Aorta (tissue), 5 donors: ENCODE measurements at regions not wholly inside any gene's neighbourhood (a gene's known extent, or its start where the extent isn't known, plus 50 kb on each side); places are given as distances from the start of the nearest gene placed in this dataset.

Source experiments
- ATAC-seq: fragments of 200-7000 bp; cut with Tn5 transposase; one replicate; pipeline ENCODE4 v1.9.1; 2022; ENCODE audit warnings: moderate library complexity; ENCODE audit not compliant: low FRiP score
- DNase-seq, 2 donors: peaks; one replicate each; pipeline ENCODE4 v3.0.0-alpha.2; 2020
- H3K27ac ChIP-seq, 2 donors: one replicate each; pipeline ENCODE4 v1.5.1; 2013; ENCODE audit warnings: low read length in 2 of 2, mild to moderate bottlenecking in 2 of 2, moderate library complexity in 2 of 2, control low read depth in 1 of 2, inconsistent platforms in 1 of 2, low read depth in 1 of 2
- H3K27me3 ChIP-seq, 2 donors: one replicate each; pipeline ENCODE4 v1.6.1; 2013; ENCODE audit warnings: control low read depth in 1 of 2, low read length in 1 of 2, mild to moderate bottlenecking in 1 of 2, moderate library complexity in 1 of 2; ENCODE audit not compliant: insufficient read depth in 2 of 2, control insufficient read depth in 1 of 2
- H3K36me3 ChIP-seq, 2 donors: one replicate each; pipeline ENCODE4 v1.6.1; 2013; ENCODE audit warnings: control low read depth in 1 of 2, low read length in 1 of 2, mild to moderate bottlenecking in 1 of 2; ENCODE audit not compliant: insufficient read depth in 2 of 2, control insufficient read depth in 1 of 2
- H3K4me1 ChIP-seq, 2 donors: one replicate each; pipeline ENCODE4 v1.6.1; 2013; ENCODE audit warnings: low read length in 2 of 2, control low read depth in 1 of 2, mild to moderate bottlenecking in 1 of 2, moderate library complexity in 1 of 2; ENCODE audit not compliant: insufficient read depth in 2 of 2, control insufficient read depth in 1 of 2
- H3K4me3 ChIP-seq, 2 donors: one replicate each; pipeline ENCODE4 v1.5.1; 2013; ENCODE audit warnings: low read length in 2 of 2, control low read depth in 1 of 2, mild to moderate bottlenecking in 1 of 2
- H3K9me3 ChIP-seq: one replicate; pipeline ENCODE4 v1.6.1; 2013; ENCODE audit warnings: mild to moderate bottlenecking, low read length; ENCODE audit not compliant: control insufficient read depth
- WGBS, 2 donors: extraction: QIAGEN DNeasy Blood & Tissue Kit; methylation state at CpG; one replicate each; pipeline ENCODE4 v1.1.7; 2013; 5-methylcytosine and 5-hydroxymethylcytosine counted together
- intact Hi-C, 2 donors: fragments of 100-400 bp; cut with DNase I; formaldehyde crosslinking; loops; one replicate each; pipeline versions ENCODE4 v1.14.2 to v1.15.0; 2022
- donor health status: healthy with polysubstance abuse.
- donor health status: Bipolar disorder and iron deficiency.
- donor health status: DM: no; HTN: no; CAD: no.
- donor health status: DM: no; HTN: no; CAD: no.
- donor health status: DM: yes; HTN: yes; CAD: no.

DNA sequence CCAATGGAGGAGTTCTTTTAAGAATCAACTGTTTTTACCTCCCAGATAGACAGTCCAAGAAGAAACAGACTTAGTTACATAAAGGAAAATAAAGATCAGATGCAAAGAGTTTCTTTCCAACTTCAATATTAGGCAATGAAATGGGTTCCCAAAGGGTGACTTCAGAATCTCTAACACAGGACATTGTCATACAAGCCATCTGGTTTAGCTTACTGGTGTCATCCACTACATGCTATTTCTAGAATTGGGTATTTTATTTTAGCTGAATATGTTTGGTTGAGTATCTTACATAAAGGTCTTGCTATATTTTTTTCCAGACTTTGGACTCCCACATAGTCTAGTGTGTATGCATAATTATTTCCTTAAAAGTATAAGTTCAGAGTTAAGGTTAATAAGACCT is 162.1 kb upstream of the SLC7A11 start:
- H3K9me3 ChIP-seq, result no peaks in the 10 kb centered on the region
- H3K27me3 ChIP-seq, result no peaks in the 10 kb centered on the region
- DNase-seq (no peak), ATAC-seq (no peak)
- no peaks in the 10 kb centered on the region for H3K36me3 ChIP-seq
- no peaks in the 10 kb centered on the region for H3K4me1 ChIP-seq
- intact Hi-C loops, result no loop called here
- H3K27ac ChIP-seq, result no peak overlapping the region
- no peak overlapping the region for H3K4me3 ChIP-seq

DNA sequence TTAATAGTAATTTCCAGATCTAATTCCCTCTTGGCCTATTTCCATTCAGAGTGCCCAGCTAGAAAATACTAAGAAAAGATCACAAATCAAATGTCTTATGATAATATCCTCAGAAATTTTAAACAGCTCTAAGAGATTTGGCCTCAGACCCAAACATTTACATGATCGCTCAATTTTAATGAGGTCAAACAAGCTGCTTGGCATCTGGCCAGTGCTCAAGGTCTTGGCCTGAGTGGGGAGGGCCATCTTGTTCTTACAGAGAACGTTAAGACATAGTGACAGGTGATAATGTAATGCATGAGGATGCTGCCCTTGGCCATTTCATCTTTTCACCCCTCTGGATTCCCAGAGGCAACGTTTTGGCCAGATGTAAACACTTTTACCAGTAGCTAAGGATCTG is 159.2 kb upstream of the SLC7A11 start:
- Histone ChIP-seq H3K36me3 (no peaks in the 10 kb centered on the region), H3K27ac (no peak overlapping the region), H3K27me3 (no peaks in the 10 kb centered on the region), H3K4me1 (peaks cover 0 to 7% of the 10 kb centered on the region in 2 donors), H3K4me3 (no peak overlapping the region), H3K9me3 (no peaks in the 10 kb centered on the region)
- intact Hi-C loops, result no loop called here
- DNase-seq (peak; percentile 53 to 73), ATAC-seq (no peak)
- WGBS, 2 donors, result 1 to 7% methylated on average over 3 of the region's 3 CpGs

DNA sequence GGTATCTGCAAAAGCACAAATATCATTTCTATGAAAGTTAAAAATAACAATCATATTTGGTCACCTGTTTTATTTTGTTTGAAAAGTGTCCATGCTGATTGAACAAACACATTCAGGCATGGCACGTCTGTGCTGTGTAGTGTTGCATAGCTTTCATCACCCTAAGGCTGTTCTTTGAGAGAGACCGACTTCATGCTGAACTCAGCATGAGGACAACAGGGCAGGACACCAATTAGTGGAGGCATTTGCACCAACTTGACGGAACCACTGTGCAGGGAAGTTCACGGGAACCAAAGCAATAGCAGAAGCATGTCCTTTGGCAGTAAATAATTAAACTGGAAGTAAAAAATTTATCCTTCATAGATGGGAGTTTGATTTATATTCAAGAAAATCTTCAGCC is 158.4 kb upstream of the SLC7A11 start:
- ATAC-seq, result no peak
- 21 to 27% methylated on average over 4 of the region's 4 CpGs for WGBS, 2 donors
- DNase-seq, result no peak
- H3K4me1 ChIP-seq, result peaks cover 0 to 7% of the 10 kb centered on the region in 2 donors
- no peak overlapping the region for H3K4me3 ChIP-seq
- no peaks in the 10 kb centered on the region for H3K27me3 ChIP-seq
- no peak overlapping the region for H3K27ac ChIP-seq
- no peaks in the 10 kb centered on the region for H3K9me3 ChIP-seq
- intact Hi-C loops, result no loop called here
- H3K36me3 ChIP-seq, result no peaks in the 10 kb centered on the region

DNA sequence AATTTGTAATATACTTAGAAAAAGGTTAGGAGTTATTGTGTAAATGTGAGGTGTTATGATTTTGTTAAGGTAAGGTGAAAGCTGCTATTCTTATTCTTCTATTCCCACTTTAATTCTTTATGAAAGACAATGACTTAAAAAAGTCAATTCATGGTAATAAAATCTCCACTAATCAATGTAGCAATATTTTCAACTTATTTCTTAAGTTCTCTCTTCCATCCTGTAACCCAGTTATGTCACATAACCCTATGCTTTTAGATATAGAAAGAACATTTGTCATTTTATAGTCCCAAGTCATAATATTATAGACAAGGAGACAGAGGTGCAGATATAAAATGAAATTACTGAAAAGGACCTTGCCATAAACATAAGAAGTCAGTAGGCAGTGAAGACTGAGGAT is 157.9 kb upstream of the SLC7A11 start:
- H3K27ac ChIP-seq, result no peak overlapping the region
- intact Hi-C loops, result no loop called here

DNA sequence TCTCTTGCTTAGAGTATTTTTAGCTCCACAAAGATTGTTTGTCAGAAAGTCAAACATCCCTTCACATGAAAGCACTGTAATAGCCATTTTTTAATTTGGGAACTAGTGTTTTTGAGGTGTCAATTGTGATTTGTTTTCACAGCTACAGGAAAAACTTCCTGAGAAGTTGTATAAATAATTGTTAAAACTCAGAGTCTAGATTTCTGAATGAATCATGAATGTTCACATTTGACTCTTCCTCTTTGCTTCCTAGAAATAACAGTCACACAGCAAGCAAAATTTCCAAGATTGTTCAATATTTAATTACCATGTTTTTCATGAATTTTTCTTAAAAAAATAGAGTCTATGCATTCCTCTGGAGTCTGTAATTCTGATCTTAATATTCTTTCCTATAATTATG is 156.9 kb upstream of the SLC7A11 start:
- Histone ChIP-seq H3K27me3 (no peaks in the 10 kb centered on the region), H3K36me3 (no peaks in the 10 kb centered on the region), H3K9me3 (no peaks in the 10 kb centered on the region), H3K4me3 (no peak overlapping the region), H3K4me1 (peaks cover 0 to 7% of the 10 kb centered on the region in 2 donors), H3K27ac (no peak overlapping the region)
- ATAC-seq (no peak), DNase-seq (no peak)
- intact Hi-C loops, result no loop called here

More for the DNA sequence above, 157.9 kb upstream of the SLC7A11 start:
- Histone ChIP-seq H3K4me1 (peaks cover 0 to 7% of the 10 kb centered on the region in 2 donors), H3K4me3 (no peak overlapping the region), H3K9me3 (no peaks in the 10 kb centered on the region), H3K27me3 (no peaks in the 10 kb centered on the region), H3K36me3 (no peaks in the 10 kb centered on the region)
- no peak for DNase-seq
- ATAC-seq, result no peak

DNA sequence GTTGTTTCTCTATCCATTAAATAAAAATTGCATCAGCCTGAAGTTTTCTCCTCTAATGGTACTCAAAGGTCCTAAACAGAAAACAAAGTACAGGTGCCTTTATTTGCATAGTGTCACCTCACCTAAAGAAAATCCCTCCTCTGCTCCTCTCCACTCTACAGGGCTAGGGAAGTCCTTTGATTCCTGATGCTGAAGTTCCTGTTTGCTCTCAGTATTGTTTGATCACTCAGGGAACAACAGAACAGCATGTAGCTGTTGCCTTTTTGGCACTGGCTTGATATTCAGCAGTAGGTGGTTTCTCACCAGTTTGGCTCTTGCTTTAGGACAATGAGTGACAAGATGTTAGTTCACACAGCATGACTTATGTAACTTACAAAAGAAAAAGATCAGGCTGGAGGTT is 156.2 kb upstream of the SLC7A11 start:
- intact Hi-C loops, result no loop called here
- Histone ChIP-seq H3K9me3 (no peaks in the 10 kb centered on the region), H3K36me3 (no peaks in the 10 kb centered on the region), H3K4me3 (no peak overlapping the region), H3K27me3 (no peaks in the 10 kb centered on the region), H3K4me1 (peaks cover 0 to 7% of the 10 kb centered on the region in 2 donors), H3K27ac (no peak overlapping the region)
- ATAC-seq, result no peak
- no peak for DNase-seq

DNA sequence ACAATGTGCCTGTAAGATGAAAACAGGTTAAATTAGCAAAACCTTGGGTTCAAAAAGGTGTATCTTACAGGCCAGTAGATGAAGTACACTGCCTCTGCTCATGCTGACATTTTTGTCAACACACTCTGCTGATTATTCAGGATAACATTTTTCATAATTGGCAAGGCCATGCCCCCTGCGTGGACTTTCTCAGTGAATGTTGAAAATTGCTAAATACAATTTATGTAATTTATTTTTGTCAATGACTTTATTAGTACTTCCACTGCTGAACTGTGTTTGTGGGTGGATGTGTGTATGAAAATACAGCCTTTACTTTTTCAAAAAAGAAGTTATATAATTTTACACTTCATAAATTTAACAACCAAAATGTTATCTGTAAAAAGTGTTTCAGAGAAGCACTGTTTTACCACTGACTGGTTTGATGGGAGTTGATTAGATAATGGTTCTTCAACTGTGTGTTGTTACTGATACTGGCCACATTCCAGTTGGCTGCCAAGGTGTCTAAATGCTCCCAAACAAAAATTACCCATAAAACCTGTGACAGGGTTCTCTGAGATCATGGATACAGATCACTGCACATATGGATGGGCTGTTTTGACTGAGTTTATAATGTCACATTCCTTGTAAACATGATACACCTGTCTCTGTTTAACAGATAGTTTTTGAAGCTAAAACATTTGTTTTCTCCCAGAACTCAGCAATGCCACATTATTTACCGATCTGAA is 151.9 kb upstream of the SLC7A11 start:
- no peak for DNase-seq
- Histone ChIP-seq H3K4me3 (no peak overlapping the region), H3K9me3 (no peaks in the 10 kb centered on the region), H3K27ac (no peak overlapping the region), H3K36me3 (no peaks in the 10 kb centered on the region), H3K4me1 (peaks cover 0 to 7% of the 10 kb centered on the region in 2 donors), H3K27me3 (no peaks in the 10 kb centered on the region)
- intact Hi-C loops, result no loop called here
- ATAC-seq, result no peak
- 66 to 72% methylated on average over 2 of the region's 2 CpGs for WGBS, 2 donors

DNA sequence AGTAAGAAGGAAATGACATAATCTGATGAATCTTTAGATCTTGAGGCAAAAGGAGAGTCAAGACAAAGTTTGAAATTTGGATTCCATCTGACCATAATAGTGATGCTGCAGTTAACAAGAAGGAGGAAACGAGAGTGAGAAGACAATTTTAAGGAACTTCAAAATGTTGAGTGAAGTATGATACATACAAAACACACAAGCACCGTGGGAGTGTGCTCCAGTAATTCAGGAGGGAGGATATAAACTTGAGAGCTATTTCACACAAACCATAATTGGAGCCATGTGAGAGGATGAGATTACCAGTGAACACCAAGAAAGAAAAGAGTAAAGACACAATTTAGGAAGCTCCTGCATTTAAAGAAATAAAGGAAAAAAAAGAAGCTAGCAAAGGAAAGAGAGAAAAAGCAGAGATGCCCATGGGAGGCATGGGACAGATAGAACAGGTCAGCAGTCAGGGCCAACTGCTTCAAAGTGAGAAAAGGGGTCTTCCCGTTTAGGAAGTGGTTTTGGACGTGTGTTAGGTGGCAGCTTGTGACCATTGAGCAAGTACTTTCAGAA is 150.7 kb upstream of the SLC7A11 start:
- ATAC-seq (no peak), DNase-seq (no peak)
- Histone ChIP-seq H3K4me3 (no peak overlapping the region), H3K27me3 (no peaks in the 10 kb centered on the region), H3K36me3 (no peaks in the 10 kb centered on the region), H3K4me1 (no peaks in the 10 kb centered on the region), H3K9me3 (no peaks in the 10 kb centered on the region), H3K27ac (no peak overlapping the region)
- 69 to 82% methylated on average over 4 of the region's 4 CpGs for WGBS, 2 donors
- intact Hi-C loops, result no loop called here

DNA sequence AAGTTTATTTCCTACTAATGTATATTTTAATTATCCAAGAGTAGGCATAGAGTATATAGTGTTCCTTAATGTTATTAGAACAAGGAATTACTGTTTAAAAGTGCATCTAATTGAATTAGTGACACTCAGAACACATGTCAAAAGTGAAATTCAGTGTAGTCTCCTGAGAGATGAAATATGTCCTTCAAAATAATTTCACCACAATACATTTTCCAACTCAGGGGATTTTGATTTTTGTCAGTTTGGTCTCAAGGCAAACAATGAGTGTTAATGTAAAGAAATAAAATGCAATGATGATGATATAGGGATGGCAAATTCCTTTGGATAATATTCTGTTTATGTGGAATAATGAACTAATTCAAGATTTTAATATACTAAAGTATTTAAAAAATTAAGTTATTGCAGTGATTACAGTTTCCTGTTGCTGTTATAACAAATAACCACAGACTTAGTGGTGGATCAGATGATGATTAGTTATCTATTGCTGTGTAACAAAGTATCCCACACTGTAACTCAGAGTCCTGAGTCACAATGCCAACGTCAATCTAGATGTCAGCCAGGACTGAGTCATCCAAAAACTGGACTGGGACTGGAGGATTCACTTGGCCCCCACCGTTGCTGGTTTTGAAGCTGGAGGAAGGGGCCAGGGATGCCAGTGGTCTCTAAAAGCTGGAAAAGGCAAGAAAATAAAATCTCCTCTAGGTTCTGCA is 148.0 kb upstream of the SLC7A11 start:
- Histone ChIP-seq H3K36me3 (no peaks in the 10 kb centered on the region), H3K9me3 (no peaks in the 10 kb centered on the region), H3K27ac (no peak overlapping the region), H3K4me3 (no peak overlapping the region), H3K27me3 (no peaks in the 10 kb centered on the region), H3K4me1 (no peaks in the 10 kb centered on the region)
- DNase-seq, result no peak
- ATAC-seq, result no peak
- WGBS, 2 donors, result 29 to 39% methylated on average over 2 of the region's 2 CpGs
- intact Hi-C loops, result no loop called here
